22Rv1 (cell line): ENCODE measurements at regions not wholly inside any gene's neighbourhood (a gene's known extent, or its start where the extent isn't known, plus 50 kb on each side); places are given as distances from the start of the nearest gene placed in this dataset.

ENCODE experiments used
- H3K27ac ChIP-seq: fragments of 450-650 bp; 2 replicates; pipeline ENCODE4 v1.5.1; 2017
- ZFX ChIP-seq: fragments of 450-650 bp; IDR thresholded peaks from 2 replicates; pipeline ENCODE4 v1.6.1; 2017; ENCODE audit warnings: antibody characterized with exemption, borderline replicate concordance
- TF ChIP-seq, protein P1 (sequence below): fragments of 450-650 bp; IDR thresholded peaks from 2 replicates; pipeline ENCODE4 v1.5.1; 2017; ENCODE audit warnings: mild to moderate bottlenecking

DNA sequence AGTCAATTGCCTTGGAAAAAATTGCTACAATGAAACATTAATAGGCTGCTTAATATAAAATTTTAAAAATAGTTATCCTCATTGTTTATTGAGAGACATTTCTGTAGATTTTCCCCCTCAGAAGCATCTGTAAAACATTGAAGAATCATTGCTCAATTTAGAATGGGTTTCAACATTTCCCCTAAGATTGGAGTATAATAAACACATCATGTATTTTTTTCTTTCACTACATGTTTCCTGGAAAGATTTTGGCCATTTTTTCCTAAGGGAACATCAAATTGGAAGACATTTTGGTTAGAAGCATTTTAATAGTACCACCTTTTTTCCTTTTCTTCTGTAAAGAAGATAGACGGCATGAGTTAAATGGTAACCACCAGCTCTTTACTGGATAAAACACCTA, 443.2 kb upstream of the SPHKAP start:
- no peak overlapping the region for H3K27ac ChIP-seq
- TF ChIP-seq, protein P1, sequence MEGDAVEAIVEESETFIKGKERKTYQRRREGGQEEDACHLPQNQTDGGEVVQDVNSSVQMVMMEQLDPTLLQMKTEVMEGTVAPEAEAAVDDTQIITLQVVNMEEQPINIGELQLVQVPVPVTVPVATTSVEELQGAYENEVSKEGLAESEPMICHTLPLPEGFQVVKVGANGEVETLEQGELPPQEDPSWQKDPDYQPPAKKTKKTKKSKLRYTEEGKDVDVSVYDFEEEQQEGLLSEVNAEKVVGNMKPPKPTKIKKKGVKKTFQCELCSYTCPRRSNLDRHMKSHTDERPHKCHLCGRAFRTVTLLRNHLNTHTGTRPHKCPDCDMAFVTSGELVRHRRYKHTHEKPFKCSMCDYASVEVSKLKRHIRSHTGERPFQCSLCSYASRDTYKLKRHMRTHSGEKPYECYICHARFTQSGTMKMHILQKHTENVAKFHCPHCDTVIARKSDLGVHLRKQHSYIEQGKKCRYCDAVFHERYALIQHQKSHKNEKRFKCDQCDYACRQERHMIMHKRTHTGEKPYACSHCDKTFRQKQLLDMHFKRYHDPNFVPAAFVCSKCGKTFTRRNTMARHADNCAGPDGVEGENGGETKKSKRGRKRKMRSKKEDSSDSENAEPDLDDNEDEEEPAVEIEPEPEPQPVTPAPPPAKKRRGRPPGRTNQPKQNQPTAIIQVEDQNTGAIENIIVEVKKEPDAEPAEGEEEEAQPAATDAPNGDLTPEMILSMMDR, result no peak
- TF ChIP-seq ZFX, result no peak

DNA sequence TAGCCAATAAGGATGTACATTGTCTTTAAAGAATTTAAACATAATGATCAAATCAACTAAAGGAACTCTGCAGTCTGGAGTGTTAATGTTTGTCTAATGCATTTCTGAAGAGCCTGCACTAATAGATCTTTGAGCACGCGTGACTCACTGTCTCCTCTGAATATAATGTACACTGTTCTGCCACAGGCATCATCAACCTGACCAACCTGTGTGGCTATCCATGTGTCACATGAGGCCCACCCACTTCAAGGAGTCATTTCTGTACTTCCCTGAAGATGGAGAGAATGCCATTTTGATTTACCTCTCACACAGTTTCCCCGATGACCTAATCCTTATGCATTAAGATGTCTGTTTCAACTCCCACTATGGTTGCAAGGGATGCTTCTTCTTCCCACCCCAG, 434.0 kb upstream of the SPHKAP start:
- H3K27ac ChIP-seq, result no peak overlapping the region

DNA sequence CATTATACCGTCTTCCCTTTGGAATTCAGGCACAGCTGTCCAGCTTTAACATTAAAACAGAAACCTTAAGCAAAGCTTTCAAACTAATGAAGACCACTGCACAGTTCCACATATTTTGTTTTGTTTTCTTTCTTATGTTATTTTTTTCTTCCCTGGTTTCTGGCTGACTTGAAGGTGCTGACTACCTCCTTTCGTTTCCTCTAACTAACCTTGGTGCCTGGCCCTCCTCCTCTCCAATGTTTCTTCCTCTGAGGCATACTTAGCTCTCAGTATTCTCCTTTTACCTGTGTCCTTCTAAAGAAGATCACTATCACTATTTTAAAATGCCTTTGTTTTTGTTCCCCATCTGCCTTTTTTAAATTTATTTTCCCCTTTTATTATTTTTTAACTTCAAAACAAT, 433.3 kb upstream of the SPHKAP start:
- no peak for TF ChIP-seq ZFX
- TF ChIP-seq, protein P1, result no peak

More for the DNA sequence above, 434.0 kb upstream of the SPHKAP start:
- no peak for TF ChIP-seq ZFX
- TF ChIP-seq, protein P1, result no peak

DNA sequence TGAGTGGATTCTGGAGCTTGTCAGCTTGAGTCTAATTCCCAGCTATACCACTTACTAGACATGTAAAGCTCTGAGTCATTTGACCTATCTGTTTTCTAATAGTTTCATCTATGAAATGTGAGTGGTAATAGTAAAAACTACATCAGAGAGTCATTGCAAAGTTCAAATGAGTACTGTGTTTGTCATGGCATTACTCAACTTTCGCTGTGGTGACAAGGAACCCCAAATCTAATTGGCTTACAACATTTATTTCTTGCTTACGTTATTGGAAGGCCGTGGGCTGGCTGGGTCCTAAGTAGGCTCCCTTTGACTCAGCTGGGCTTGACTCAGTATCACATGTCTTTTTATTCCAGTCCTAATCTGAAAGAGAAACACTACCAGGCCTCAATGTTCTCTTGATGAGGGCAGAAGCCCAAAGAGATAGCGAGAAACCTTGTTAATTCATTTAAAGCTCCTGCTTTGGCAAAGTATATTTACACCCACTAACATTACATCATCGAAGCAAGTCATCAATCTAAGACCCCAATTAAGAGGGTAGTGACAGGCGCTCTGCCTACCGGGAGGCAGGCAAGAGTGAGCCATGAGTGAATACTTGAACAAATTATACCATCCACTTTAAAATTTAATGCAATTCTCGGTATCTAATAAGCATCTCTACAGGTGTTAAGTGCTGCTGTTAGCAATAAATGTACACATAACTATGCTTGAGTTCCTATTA, 431.8 kb upstream of the SPHKAP start:
- H3K27ac ChIP-seq, result no peak overlapping the region

More for the DNA sequence above, 433.3 kb upstream of the SPHKAP start:
- no peak overlapping the region for H3K27ac ChIP-seq

DNA sequence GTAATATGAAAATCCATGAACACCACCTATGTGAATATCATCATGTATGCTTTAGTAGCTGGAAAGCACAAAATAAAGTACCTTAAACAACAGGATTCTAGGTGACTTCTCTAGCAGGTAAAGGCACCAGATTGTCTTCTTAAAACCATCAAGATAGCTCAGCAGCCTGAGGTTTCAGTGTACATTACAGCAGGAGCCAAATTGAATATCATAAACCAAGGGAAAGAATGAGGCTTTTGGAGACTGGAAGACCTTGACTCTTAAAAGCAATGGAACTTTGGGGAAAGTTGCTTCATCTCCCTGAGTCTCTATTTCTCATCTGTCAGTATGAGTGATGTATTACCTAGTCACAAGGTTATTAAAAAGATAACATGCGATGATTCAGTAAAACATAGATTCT, 429.7 kb upstream of the SPHKAP start:
- TF ChIP-seq ZFX, result no peak
- TF ChIP-seq, protein P1, result no peak
- H3K27ac ChIP-seq, result no peak overlapping the region

More for the DNA sequence above, 431.8 kb upstream of the SPHKAP start:
- TF ChIP-seq, protein P1, result no peak
- TF ChIP-seq ZFX, result no peak

DNA sequence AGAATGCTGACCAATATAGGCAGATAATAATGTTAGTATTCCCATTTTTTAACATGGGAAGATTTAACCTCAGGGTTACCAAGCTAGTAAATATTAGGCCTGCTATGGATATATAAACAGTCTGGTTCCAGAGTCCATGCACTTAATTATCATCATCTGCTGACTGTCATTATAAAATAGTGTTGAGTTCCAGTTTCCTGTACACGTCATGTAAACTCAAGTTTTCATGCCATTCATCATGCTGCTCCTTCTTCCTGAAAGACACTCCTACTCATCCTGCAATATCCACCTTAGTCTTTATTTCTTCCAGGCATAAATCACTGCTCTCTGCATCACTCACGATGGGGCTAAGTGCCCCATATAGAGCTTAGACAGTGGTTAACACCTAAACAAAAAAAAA, 420.8 kb upstream of the SPHKAP start:
- no peak for TF ChIP-seq ZFX
- TF ChIP-seq, protein P1, result no peak

DNA sequence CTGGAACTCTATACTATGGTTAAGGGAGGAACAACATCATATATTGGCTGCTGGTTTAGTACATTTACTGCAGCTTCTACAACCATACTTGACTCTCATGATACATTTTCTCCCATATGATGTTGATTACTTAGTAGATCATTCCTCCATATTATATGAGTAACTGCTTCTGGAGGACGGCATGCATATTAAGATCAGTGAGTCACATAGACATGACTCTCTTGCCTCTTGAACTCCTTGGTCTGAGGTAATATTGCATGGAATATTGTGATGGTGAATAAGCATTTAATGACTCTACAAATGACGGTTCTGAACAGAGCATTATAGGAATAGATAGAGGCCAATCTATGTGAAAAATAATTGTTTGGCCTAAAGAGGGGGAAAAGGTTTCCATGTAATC, 418.8 kb upstream of the SPHKAP start:
- TF ChIP-seq, protein P1, result no peak
- no peak for TF ChIP-seq ZFX
- H3K27ac ChIP-seq, result no peak overlapping the region

More for the DNA sequence above, 420.8 kb upstream of the SPHKAP start:
- no peak overlapping the region for H3K27ac ChIP-seq
